GM23338 (cell line): ENCODE measurements at regions not wholly inside any gene's neighbourhood (a gene's known extent, or its start where the extent isn't known, plus 50 kb on each side); places are given as distances from the start of the nearest gene placed in this dataset.

Source experiments
- ATAC-seq: fragments of 200-7000 bp; cut with Tn5 transposase; 3 replicates; pipeline ENCODE4 v1.9.1; 2020
- DNase-seq: peaks from one replicate; pipeline ENCODE4 v3.0.0-alpha.2; 2015; ENCODE audit warnings: low spot score
- H2AFZ ChIP-seq: fragments of 200-600 bp; sonication (generic); 2 replicates; pipeline ENCODE4 v1.8.0; 2016; ENCODE audit warnings: antibody characterized with exemption, mild to moderate bottlenecking, moderate library complexity
- H3F3A ChIP-seq: fragments of 200-600 bp; sonication (generic); replicated peaks from 2 replicates; pipeline ENCODE4 v1.8.0; 2017; ENCODE audit warnings: antibody characterized with exemption, mixed run types, low read depth
- H3K27ac ChIP-seq: fragments of 200-600 bp; sonication (generic); 2 replicates; pipeline ENCODE4 v1.6.1; 2016; ENCODE audit warnings: low read depth
- H3K27me3 ChIP-seq: fragments of 200-600 bp; sonication (generic); 2 replicates; pipeline ENCODE4 v1.8.0; 2016; ENCODE audit warnings: mild to moderate bottlenecking, mixed run types, moderate library complexity; ENCODE audit not compliant: insufficient read depth
- H3K36me3 ChIP-seq: fragments of 200-600 bp; sonication (generic); 2 replicates; pipeline ENCODE4 v1.8.0; 2016; ENCODE audit warnings: mild to moderate bottlenecking; ENCODE audit not compliant: insufficient read depth
- H3K4me1 ChIP-seq: fragments of 200-600 bp; sonication (generic); 2 replicates; pipeline ENCODE4 v1.8.0; 2016; ENCODE audit warnings: mild to moderate bottlenecking, moderate library complexity; ENCODE audit not compliant: insufficient read depth
- H3K4me2 ChIP-seq: fragments of 200-600 bp; sonication (generic); 2 replicates; pipeline ENCODE4 v1.7.1; 2017; ENCODE audit warnings: mixed run types
- H3K4me3 ChIP-seq: fragments of 200-600 bp; sonication (generic); 2 replicates; pipeline ENCODE4 v1.6.1; 2016; ENCODE audit warnings: mixed run types
- H3K79me2 ChIP-seq: fragments of 200-600 bp; sonication (generic); replicated peaks from 2 replicates; pipeline ENCODE4 v1.8.0; 2017; ENCODE audit warnings: mild to moderate bottlenecking; ENCODE audit not compliant: insufficient read depth
- H3K9me2 ChIP-seq: fragments of 200-600 bp; sonication (generic); 2 replicates; pipeline ENCODE4 v1.8.0; 2017; ENCODE audit not compliant: insufficient read depth
- H4K20me1 ChIP-seq: fragments of 200-600 bp; sonication (generic); replicated peaks from 2 replicates; pipeline ENCODE4 v1.8.0; 2017; ENCODE audit warnings: mild to moderate bottlenecking; ENCODE audit not compliant: insufficient read depth
- H3K27ac Mint-ChIP-seq: 2 replicates; pipeline ENCODE4 v1.8.0; 2020; ENCODE audit warnings: inconsistent platforms, mild to moderate bottlenecking, moderate library complexity, mixed read lengths
- H3K27me3 Mint-ChIP-seq: 3 replicates; pipeline ENCODE4 v1.8.0; 2022; ENCODE audit warnings: low read depth, mild to moderate bottlenecking, moderate library complexity, mixed read lengths, inconsistent platforms; ENCODE audit not compliant: insufficient read depth, poor library complexity
- H3K36me3 Mint-ChIP-seq: 3 replicates; pipeline ENCODE4 v1.8.0; 2021; ENCODE audit warnings: low read depth, mild to moderate bottlenecking, inconsistent platforms, moderate library complexity, mixed read lengths
- H3K4me1 Mint-ChIP-seq: 3 replicates; pipeline ENCODE4 v1.8.0; 2020; ENCODE audit warnings: mild to moderate bottlenecking, inconsistent platforms, mixed read lengths
- H3K4me3 Mint-ChIP-seq: 3 replicates; pipeline ENCODE4 v1.8.0; 2021; ENCODE audit warnings: moderate library complexity, mild to moderate bottlenecking, inconsistent platforms, mixed read lengths
- H3K9me3 Mint-ChIP-seq: 3 replicates; pipeline ENCODE4 v1.8.0; 2020; ENCODE audit warnings: moderate library complexity, mild to moderate bottlenecking, inconsistent platforms, mixed read lengths
- CREB1 ChIP-seq: fragments of 250-450 bp; sonication (Bioruptor Pico); IDR thresholded peaks from 2 replicates; pipeline ENCODE4 v1.5.0; 2020; ENCODE audit warnings: low read depth, mild to moderate bottlenecking, moderate library complexity
- CTCF ChIP-seq, 2 experiments: fragments of 200-600 bp in 1 of 2; sonication (generic) in 1 of 2; conservative IDR thresholded peaks; 2 replicates each; pipeline versions ENCODE4 v1.5.1 to v1.6.1; 2016 to 2017; ENCODE audit warnings: antibody characterized with exemption in 2 of 2, low read depth in 2 of 2, mild to moderate bottlenecking in 2 of 2, moderate library complexity in 1 of 2
- EZH2 ChIP-seq: fragments of 200-600 bp; sonication (generic); IDR thresholded peaks from one replicate; pipeline ENCODE4 v1.8.0; 2017; ENCODE audit warnings: antibody characterized with exemption, mild to moderate bottlenecking, low read depth; ENCODE audit not compliant: unreplicated experiment
- JUNB ChIP-seq: IDR thresholded peaks from one replicate; pipeline ENCODE4 v1.6.1; 2016; ENCODE audit warnings: antibody characterized with exemption; ENCODE audit not compliant: unreplicated experiment
- NANOG ChIP-seq: IDR thresholded peaks from 2 replicates; pipeline ENCODE4 v1.6.1; 2016; ENCODE audit warnings: antibody characterized with exemption, borderline replicate concordance
- POLR2AphosphoS5 ChIP-seq: IDR thresholded peaks from 2 replicates; pipeline ENCODE4 v1.6.1; 2016; ENCODE audit warnings: antibody characterized with exemption, low read depth
- ZNF114 ChIP-seq: fragments of 250-450 bp; sonication (Bioruptor Pico); IDR thresholded peaks from 2 replicates; pipeline ENCODE4 v1.5.0; 2020; ENCODE audit warnings: mild to moderate bottlenecking, moderate library complexity
- ZNF331 ChIP-seq: fragments of 250-450 bp; sonication (Bioruptor Pico); IDR thresholded peaks from 2 replicates; pipeline ENCODE4 v1.5.0; 2020; ENCODE audit warnings: low read depth, mild to moderate bottlenecking, moderate library complexity
- TF ChIP-seq, protein P1 (sequence below): fragments of 250-450 bp; sonication (Bioruptor Pico); IDR thresholded peaks from 2 replicates; pipeline ENCODE4 v1.5.0; 2020; ENCODE audit warnings: mild to moderate bottlenecking, moderate library complexity
- TF ChIP-seq, protein P2 (sequence below): IDR thresholded peaks from 2 replicates; pipeline ENCODE4 v1.6.1; 2016; ENCODE audit warnings: antibody characterized with exemption

DNA sequence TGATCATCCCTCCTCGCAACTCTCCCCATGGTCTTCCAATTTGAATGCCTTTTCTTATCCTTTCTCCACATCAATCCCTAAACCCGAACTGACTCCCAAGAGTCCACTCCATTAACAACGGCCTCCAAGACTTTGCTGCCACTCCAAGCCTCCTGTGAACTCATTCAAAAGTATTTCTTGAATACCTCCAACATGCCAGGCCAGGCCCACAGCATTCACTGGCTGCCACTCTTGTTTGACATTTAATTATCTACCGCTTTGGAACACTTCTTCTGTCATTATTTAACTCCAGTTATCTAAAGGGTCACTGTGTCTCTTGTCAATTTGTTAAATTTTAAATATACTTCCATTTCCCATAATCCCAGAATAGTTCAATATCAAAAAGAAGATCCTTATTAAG is 378.9 kb downstream of the EFNA5 start (continued):
- TF ChIP-seq, protein P1, sequence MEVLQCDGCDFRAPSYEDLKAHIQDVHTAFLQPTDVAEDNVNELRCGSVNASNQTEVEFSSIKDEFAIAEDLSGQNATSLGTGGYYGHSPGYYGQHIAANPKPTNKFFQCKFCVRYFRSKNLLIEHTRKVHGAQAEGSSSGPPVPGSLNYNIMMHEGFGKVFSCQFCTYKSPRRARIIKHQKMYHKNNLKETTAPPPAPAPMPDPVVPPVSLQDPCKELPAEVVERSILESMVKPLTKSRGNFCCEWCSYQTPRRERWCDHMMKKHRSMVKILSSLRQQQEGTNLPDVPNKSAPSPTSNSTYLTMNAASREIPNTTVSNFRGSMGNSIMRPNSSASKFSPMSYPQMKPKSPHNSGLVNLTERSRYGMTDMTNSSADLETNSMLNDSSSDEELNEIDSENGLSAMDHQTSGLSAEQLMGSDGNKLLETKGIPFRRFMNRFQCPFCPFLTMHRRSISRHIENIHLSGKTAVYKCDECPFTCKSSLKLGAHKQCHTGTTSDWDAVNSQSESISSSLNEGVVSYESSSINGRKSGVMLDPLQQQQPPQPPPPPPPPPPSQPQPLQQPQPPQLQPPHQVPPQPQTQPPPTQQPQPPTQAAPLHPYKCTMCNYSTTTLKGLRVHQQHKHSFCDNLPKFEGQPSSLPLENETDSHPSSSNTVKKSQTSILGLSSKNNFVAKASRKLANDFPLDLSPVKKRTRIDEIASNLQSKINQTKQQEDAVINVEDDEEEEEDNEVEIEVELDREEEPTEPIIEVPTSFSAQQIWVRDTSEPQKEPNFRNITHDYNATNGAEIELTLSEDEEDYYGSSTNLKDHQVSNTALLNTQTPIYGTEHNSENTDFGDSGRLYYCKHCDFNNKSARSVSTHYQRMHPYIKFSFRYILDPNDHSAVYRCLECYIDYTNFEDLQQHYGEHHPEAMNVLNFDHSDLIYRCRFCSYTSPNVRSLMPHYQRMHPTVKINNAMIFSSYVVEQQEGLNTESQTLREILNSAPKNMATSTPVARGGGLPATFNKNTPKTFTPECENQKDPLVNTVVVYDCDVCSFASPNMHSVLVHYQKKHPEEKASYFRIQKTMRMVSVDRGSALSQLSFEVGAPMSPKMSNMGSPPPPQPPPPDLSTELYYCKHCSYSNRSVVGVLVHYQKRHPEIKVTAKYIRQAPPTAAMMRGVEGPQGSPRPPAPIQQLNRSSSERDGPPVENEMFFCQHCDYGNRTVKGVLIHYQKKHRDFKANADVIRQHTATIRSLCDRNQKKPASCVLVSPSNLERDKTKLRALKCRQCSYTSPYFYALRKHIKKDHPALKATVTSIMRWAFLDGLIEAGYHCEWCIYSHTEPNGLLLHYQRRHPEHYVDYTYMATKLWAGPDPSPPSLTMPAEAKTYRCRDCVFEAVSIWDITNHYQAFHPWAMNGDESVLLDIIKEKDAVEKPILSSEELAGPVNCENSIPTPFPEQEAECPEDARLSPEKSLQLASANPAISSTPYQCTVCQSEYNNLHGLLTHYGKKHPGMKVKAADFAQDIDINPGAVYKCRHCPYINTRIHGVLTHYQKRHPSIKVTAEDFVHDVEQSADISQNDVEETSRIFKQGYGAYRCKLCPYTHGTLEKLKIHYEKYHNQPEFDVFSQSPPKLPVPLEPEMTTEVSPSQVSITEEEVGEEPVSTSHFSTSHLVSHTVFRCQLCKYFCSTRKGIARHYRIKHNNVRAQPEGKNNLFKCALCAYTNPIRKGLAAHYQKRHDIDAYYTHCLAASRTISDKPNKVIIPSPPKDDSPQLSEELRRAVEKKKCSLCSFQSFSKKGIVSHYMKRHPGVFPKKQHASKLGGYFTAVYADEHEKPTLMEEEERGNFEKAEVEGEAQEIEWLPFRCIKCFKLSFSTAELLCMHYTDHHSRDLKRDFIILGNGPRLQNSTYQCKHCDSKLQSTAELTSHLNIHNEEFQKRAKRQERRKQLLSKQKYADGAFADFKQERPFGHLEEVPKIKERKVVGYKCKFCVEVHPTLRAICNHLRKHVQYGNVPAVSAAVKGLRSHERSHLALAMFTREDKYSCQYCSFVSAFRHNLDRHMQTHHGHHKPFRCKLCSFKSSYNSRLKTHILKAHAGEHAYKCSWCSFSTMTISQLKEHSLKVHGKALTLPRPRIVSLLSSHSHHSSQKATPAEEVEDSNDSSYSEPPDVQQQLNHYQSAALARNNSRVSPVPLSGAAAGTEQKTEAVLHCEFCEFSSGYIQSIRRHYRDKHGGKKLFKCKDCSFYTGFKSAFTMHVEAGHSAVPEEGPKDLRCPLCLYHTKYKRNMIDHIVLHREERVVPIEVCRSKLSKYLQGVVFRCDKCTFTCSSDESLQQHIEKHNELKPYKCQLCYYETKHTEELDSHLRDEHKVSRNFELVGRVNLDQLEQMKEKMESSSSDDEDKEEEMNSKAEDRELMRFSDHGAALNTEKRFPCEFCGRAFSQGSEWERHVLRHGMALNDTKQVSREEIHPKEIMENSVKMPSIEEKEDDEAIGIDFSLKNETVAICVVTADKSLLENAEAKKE (CRISPR knock-in tag): no peak
- TF ChIP-seq CTCF (conservative IDR thresholded peaks at IDR 0.05; ENCODE audit: low read depth in 2 of 2): no peak
- no peak for TF ChIP-seq ZNF114 (CRISPR knock-in tag)
- no peak for TF ChIP-seq CREB1 (CRISPR knock-in tag)
- TF ChIP-seq POLR2AphosphoS5: no peak

DNA sequence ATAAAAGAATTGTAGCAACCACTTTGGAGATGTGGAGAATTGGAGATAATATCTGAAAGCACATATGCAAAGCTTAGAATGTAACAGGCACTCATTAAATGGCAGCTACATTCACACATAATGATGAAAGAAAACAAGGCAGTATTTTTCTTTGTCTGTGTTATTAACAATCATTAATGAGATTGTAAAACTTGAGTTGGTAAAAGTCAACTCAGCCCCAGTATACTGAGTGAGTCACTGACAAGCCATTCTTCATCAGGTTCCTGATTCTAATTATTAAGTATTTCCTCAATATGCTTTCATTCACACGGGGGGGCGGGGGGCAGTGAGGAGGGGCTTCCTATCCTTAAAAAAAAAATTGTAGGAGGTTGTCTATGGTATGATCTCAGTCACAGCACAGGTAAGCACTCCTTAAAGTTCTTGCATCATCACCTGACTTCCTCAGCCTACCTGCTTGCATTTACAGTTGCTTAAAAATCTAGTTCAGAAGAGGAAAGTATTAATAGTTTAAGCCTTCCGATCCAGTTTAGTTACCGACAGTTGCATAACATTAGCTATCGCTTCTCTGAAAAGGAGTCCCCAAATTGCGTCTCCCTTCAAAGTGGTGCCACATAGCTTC is 379.8 kb downstream of the EFNA5 start:
- no peaks in the 10 kb centered on the region for H3K36me3 Mint-ChIP-seq
- H2AFZ ChIP-seq: peak overlapping the region; percentile 54; the same call in 1 of the 2 replicates
- H3K4me2 ChIP-seq: no peak overlapping the region
- no peaks in the 10 kb centered on the region for H3K79me2 ChIP-seq
- H3K4me1 Mint-ChIP-seq: peaks cover 6% of the 10 kb centered on the region
- no peaks in the 10 kb centered on the region for H3K9me3 Mint-ChIP-seq
- no peaks in the 10 kb centered on the region for H3K9me2 ChIP-seq
- H3K36me3 ChIP-seq: no peaks in the 10 kb centered on the region
- H3K4me3 Mint-ChIP-seq: no peak overlapping the region
- no peaks in the 10 kb centered on the region for H3F3A ChIP-seq
- H3K4me3 ChIP-seq: no peak overlapping the region
- DNase-seq (no peak), ATAC-seq (no peak)
- H3K27ac Mint-ChIP-seq: no peak overlapping the region
- H3K4me1 ChIP-seq: no peaks in the 10 kb centered on the region
- H3K27me3 Mint-ChIP-seq: no peaks in the 10 kb centered on the region
- H4K20me1 ChIP-seq: no peaks in the 10 kb centered on the region
- no peak overlapping the region for H3K27ac ChIP-seq
- no peaks in the 10 kb centered on the region for H3K27me3 ChIP-seq
- TF ChIP-seq ZNF114 (CRISPR knock-in tag): no peak
- no peak for TF ChIP-seq EZH2
- no peak for TF ChIP-seq ZNF331
- TF ChIP-seq POLR2AphosphoS5: no peak
- TF ChIP-seq CREB1 (CRISPR knock-in tag): no peak
- TF ChIP-seq, protein P2, sequence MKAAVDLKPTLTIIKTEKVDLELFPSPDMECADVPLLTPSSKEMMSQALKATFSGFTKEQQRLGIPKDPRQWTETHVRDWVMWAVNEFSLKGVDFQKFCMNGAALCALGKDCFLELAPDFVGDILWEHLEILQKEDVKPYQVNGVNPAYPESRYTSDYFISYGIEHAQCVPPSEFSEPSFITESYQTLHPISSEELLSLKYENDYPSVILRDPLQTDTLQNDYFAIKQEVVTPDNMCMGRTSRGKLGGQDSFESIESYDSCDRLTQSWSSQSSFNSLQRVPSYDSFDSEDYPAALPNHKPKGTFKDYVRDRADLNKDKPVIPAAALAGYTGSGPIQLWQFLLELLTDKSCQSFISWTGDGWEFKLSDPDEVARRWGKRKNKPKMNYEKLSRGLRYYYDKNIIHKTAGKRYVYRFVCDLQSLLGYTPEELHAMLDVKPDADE: no peak
- no peak for TF ChIP-seq CTCF (conservative IDR thresholded peaks at IDR 0.05; ENCODE audit: low read depth in 2 of 2)
- TF ChIP-seq JUNB: no peak
- no peak for TF ChIP-seq NANOG
